HG03432 (cell line): ENCODE measurements at regions not wholly inside any gene's neighbourhood (a gene's known extent, or its start where the extent isn't known, plus 50 kb on each side); places are given as distances from the start of the nearest gene placed in this dataset.

Experiments used
- ATAC-seq: cut with Tn5 transposase; IDR thresholded peaks from one replicate; pipeline ENCODE4 v1.9.1; 2021; ENCODE audit warnings: mild to moderate bottlenecking, moderate library complexity; ENCODE audit not compliant: unreplicated experiment

DNA sequence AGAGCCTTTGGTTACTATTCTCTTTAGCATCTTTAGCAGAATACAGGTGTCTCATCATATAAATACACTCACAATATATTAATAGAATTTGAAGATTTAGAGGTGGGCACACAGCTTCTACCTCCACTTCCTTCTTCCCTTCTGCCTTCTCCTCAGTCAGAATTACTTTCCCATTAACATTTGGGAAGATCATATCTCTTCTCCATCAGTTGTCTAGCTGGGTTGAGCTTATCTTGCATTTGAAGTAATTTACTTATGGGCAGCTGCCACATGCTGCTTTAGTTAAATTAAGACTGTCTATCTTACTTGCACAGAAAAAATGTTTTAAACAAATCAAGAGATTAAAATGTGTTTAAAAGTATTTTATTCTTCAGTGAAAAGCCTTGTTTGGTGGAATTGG, 110.1 kb upstream of the ASIC2 start:
- ATAC-seq: no peak

GRCh38 chr17:33404070-33404819, 111.2 kb upstream of the ASIC2 start:
- no peak for ATAC-seq

DNA sequence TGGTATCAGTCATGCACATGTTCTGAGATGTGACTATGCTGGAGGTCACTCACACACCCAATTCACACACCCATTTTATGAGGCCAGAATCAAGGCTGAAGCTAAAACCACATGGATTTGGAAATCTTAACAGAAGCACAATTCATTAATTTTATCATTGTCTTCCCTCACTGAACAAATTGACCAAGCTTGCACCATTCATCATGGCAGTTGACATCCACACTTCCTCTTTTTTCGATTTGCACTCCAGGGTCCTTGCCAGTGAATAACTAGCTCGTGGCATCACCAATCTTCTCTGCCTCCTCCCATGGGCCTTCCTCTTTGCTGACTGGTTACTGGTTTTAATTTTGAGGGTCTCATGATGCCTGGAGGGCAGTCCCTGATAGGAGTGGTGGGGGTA, 123.0 kb upstream of the ASIC2 start:
- ATAC-seq: no peak

DNA sequence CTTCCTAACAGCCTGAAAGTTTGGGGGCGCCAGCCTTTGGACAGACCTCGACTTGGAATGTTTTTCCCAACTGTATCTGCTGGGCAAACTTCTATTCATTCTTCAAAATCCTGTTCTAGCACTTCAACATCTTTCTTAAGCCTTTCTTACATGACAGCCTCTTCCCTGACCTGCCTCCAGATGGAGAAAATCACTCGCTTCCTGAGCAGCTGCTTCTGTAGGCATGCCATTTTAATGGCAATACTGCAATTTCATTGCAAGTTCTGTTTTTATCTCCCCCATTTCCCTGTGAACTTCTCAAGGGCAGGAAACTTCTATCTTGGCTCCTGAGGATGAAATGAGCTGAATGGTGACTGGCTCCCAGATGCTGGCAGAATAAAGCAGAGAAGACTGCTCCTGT, 128.8 kb upstream of the ASIC2 start:
- no peak for ATAC-seq

DNA sequence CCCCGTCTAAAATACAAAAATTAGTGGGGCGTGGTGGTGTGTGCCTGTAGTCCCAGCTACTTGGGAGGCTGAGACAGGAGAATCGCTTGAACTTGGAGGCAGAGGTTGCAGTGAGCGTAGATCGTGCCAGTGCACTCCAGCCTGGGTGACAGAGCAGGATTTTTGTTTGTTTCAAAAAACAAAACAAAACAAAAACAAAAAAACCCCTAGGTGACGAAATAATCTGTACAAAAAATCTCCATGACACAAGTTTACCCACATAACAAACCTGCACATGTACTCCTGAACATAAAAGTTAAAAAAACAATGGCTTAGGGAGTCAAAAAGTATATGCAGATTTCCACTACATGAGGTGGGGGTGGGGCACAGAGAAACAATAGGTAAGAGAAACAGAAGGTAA, 140.5 kb upstream of the ASIC2 start:
- no peak for ATAC-seq

DNA sequence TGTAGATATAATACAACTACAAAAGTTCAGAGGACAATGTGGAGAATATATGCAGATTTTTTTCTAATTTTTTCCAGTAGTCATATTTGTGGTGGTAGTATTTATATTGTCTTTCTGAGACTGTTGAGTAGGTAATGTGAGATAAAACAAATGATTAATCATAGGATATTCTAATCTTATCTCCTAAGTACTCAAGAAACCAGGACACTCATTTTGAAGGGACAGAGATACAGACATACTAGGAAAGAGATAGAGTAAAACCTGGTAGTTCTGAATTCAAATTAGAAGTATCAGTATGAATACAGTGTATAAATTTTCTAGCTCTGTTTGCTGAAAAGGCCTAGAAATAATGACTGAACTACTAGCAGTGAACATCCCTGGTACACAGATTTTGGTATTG, 141.7 kb upstream of the ASIC2 start:
- ATAC-seq: no peak

GRCh38 chr17:33435721-33436301, 142.7 kb upstream of the ASIC2 start:
- ATAC-seq: no peak

- ATAC-seq: no peak
Observed at GRCh38 chr17:33436321-33436720, 143.2 kb upstream of the ASIC2 start.

GRCh38 chr17:33438139-33438538, 145.0 kb upstream of the ASIC2 start:
- ATAC-seq: no peak

- ATAC-seq: no peak
Observed at GRCh38 chr17:33438578-33438977, 145.5 kb upstream of the ASIC2 start.

- no peak for ATAC-seq
Observed at GRCh38 chr17:33442320-33442719, 149.2 kb upstream of the ASIC2 start.

DNA sequence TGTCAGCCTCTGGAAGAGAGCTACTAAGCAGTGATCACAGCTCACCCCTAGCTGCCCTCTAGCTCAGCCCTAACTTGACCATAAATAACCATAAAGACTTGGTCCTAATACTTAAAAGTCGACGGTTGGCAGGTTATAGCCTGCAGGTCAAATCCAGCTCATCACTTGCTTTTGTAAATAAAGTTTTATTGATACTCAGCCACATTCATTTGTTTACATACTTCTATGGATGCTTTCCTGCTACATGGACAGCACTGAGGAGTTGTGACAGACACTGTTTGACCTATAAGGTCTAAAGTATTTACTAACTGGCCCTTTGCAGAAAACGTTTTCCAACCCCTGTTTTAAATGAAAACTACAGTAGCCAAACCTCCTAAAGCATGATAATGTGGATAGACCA, 151.6 kb upstream of the ASIC2 start:
- ATAC-seq: no peak

GRCh38 chr17:33447090-33447489, 154.0 kb upstream of the ASIC2 start:
- ATAC-seq: no peak

DNA sequence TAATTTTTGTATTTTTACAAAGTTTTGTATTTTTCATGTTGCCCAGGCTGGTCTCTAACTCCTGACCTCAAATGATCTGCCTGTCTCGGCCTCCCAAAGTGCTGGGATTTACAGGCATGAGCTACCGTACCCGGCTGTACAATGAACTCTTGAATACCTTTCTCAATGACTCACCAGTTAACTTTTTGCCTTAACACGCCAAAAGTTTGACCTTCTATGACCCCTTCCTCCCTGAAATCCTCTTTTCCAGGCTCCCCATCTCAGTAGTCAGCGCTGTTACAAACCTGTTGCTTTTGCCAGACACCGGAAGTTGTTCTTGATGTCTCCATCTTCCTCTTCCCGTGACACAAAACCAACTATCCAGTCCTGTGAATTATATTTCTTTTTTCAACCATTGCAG, 158.1 kb upstream of the ASIC2 start:
- no peak for ATAC-seq

GRCh38 chr17:33457477-33457876, 164.4 kb upstream of the ASIC2 start:
- no peak for ATAC-seq

DNA sequence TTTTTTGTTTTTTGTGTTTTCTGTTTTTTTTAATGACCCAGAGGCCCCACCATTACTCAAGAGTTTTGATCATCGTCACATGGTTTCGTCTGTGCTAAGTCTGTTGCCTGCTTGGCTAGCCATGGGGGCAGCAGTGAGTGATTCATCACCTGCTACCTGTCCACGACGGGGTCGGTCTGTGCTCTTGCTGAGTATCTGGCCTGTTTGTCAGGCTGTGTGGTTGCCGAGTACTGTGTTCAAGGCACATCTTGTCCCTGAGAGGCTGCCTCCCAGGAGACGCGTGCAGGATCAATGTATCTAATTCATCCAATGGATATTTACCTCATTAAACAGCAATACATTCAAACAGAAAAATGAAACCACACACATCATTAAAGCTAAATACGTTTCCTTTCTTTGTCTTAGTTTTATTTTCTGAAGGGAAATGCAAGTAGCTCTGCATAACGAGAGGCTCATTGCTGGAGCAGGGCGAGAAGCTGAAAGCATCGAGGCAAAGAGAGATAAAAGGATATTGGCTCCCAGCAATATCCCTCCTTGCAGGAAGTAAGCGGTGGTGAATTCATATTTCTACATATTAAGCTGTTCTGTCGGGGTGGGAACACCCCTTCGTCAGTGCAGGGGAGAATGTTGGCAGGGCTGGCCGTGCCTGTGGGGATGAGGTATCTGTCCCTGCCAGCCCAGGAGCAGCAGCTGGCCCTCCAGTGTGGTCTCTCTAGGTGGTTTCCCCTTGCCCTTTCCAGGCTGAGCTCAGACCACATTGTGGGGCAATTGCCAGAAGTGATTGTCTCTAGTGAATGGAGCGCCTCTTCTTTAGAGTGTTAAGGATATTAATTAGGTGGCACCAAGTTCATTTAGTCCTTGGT, 166.2 kb upstream of the ASIC2 start:
- ATAC-seq: no peak

- ATAC-seq: no peak
Observed at GRCh38 chr17:33460781-33461450, 167.8 kb upstream of the ASIC2 start.

DNA sequence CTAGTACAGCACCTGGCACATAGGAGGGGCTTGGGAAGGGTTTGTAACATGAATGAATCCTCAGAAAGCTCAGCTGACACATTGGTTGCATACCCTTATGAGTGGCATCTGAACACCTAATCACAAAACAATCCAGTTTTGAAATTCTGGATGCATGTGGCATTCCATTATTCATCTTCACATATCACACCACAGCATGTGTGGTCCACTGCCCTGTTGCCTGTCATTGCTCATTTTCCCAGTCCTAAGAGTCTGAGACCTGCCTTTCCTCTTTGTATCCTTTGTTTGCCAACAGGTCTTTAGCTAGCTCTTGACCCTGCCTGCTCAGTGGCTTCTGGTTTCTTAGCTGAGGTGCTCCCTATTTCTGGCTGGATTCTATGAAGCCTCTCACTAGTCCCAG, 170.8 kb upstream of the ASIC2 start:
- no peak for ATAC-seq

DNA sequence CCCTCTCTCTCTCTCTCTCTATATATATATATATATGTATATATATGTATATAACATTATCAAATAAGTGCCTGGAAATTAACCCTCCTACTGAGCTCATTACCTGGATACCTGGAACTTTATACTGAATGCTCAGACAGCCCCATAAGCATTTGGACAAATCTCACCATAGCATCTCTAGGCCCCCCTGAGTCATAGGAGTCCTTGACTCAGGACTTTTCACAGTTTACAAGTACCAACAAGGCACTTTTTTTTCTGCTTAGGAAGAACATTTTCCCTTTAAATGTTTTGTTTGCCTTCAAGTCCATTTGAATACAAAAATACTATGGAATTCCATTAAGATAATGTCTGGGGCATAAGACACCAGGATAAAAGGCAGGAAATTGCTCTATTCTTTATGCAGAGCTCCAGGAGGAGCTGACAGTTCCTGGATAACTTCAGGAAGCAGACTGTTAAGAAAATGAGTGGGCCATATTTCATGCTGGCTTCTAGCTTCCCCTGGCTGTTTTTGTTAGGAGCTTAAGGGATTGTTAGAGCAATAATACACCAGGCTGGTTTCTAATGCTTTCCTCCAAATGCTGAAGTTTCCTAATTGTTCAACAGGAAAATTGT, 171.7 kb upstream of the ASIC2 start:
- ATAC-seq: no peak

- no peak for ATAC-seq
Observed at GRCh38 chr17:33469421-33469820, 176.3 kb upstream of the ASIC2 start.

DNA sequence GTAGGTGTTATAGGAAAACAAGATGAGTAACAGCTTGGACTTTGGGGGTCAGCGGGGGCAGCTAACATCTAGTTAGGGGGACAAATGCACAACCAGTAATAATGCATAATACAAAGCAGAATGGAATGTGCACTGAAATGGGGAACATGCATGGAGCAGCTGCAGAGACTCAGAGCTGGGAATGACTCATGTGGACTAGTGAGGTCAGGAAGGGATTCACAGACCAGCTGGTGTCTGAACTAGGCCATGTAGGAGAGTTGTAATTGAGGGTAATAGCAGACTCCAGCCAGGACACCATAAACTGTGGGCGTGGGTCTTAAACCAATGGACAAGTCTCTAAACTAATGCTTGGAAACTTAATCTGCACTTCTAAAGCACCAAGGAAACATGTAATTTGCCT, 176.8 kb upstream of the ASIC2 start:
- no peak for ATAC-seq
